DND-41 (cell line): ENCODE measurements at regions not wholly inside any gene's neighbourhood (a gene's known extent, or its start where the extent isn't known, plus 50 kb on each side); places are given as distances from the start of the nearest gene placed in this dataset.

Source experiments
- ATAC-seq: fragments of 200-7000 bp; cut with Tn5 transposase; 3 replicates; pipeline ENCODE4 v1.9.1; 2021; ENCODE audit warnings: low read depth; ENCODE audit not compliant: insufficient read depth
- DNase-seq: peaks from one replicate; pipeline ENCODE4 v3.0.0-alpha.2; 2020
- H2AFZ ChIP-seq: 2 replicates; pipeline ENCODE4 v1.6.0; 2012; ENCODE audit warnings: low read depth, low read length
- H3K27ac ChIP-seq: 2 replicates; pipeline ENCODE4 v1.5.1; 2012; ENCODE audit warnings: low read length, inconsistent platforms
- H3K27me3 ChIP-seq: fragments of 200-600 bp; sonication (generic); 2 replicates; pipeline ENCODE4 v1.6.0; 2012; ENCODE audit warnings: low read length, mild to moderate bottlenecking, inconsistent platforms; ENCODE audit not compliant: insufficient read depth, poor library complexity
- H3K36me3 ChIP-seq: 2 replicates; pipeline ENCODE4 v1.5.1; 2012; ENCODE audit warnings: low read length, inconsistent platforms; ENCODE audit not compliant: insufficient read depth
- H3K4me1 ChIP-seq: 2 replicates; pipeline ENCODE4 v1.5.1; 2012; ENCODE audit warnings: mild to moderate bottlenecking, low read length; ENCODE audit not compliant: insufficient read depth
- H3K4me2 ChIP-seq: 2 replicates; pipeline ENCODE4 v1.6.0; 2012; ENCODE audit warnings: mild to moderate bottlenecking, moderate library complexity, low read length, inconsistent platforms; ENCODE audit not compliant: insufficient read depth
- H3K4me3 ChIP-seq, 2 experiments: fragments of 200-600 bp in 1 of 2; shearing (Covaris generic) in 1 of 2; 2 replicates each; pipeline ENCODE4 v1.5.1; 2012 to 2016; ENCODE audit warnings: inconsistent platforms in 2 of 2, low read length in 2 of 2, mild to moderate bottlenecking in 2 of 2, low read depth in 1 of 2, moderate library complexity in 1 of 2
- H3K79me2 ChIP-seq: 2 replicates; pipeline ENCODE4 v1.6.0; 2012; ENCODE audit warnings: low read length, inconsistent platforms; ENCODE audit not compliant: insufficient read depth
- H3K9ac ChIP-seq: 2 replicates; pipeline ENCODE4 v1.6.0; 2012; ENCODE audit warnings: low read depth, mild to moderate bottlenecking, inconsistent platforms, low read length, moderate library complexity
- H3K9me3 ChIP-seq: 2 replicates; pipeline ENCODE4 v1.5.1; 2012; ENCODE audit warnings: low read length, moderate library complexity, mild to moderate bottlenecking, inconsistent platforms; ENCODE audit not compliant: insufficient read depth, severe bottlenecking
- H4K20me1 ChIP-seq: 2 replicates; pipeline ENCODE4 v1.6.0; 2012; ENCODE audit warnings: low read length; ENCODE audit not compliant: insufficient read depth
- CTCF ChIP-seq: IDR thresholded peaks from 2 replicates; pipeline ENCODE4 v1.5.1; 2012; ENCODE audit warnings: borderline replicate concordance, low read length, moderate library complexity, mild to moderate bottlenecking; ENCODE audit not compliant: poor library complexity, severe bottlenecking; ENCODE audit errors: extremely low read depth
- EZH2 ChIP-seq: IDR thresholded peaks from 3 replicates; pipeline ENCODE4 v1.6.1; 2012; ENCODE audit warnings: borderline replicate concordance, low read depth, mild to moderate bottlenecking, moderate library complexity, low read length, inconsistent platforms; ENCODE audit not compliant: severe bottlenecking

DNA sequence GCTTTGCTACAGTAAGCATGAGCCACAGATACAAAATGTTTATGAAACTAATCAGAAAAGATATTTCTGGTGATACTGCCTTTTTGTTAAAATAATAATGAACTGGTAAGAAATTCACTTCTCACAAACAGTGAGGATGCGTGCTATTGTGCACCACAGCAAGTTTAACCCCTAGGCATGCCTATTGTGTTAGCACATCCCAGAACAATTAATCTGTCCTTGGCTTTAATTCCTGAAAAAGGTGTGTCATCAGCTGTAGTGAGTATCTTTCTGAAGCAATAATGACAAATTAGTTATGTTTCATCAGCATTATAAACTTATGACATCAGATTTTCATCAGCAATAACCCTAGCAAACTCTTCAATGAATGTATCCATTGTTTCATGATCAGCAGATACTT, 1307.2 kb downstream of the EFNA5 start:
- Histone ChIP-seq H3K79me2 (no peaks in the 10 kb centered on the region), H3K27ac (no peak overlapping the region), H3K9ac (no peak overlapping the region), H3K36me3 (no peaks in the 10 kb centered on the region), H2AFZ (no peak overlapping the region), H3K27me3 (no peaks in the 10 kb centered on the region), H3K4me1 (no peaks in the 10 kb centered on the region), H3K9me3 (peaks cover 3% of the 10 kb centered on the region), H3K4me3 (no peak overlapping the region), H4K20me1 (no peaks in the 10 kb centered on the region), H3K4me2 (no peak overlapping the region)
- TF ChIP-seq CTCF (no peak), EZH2 (no peak)
- no peak for ATAC-seq
- no peak for DNase-seq

DNA sequence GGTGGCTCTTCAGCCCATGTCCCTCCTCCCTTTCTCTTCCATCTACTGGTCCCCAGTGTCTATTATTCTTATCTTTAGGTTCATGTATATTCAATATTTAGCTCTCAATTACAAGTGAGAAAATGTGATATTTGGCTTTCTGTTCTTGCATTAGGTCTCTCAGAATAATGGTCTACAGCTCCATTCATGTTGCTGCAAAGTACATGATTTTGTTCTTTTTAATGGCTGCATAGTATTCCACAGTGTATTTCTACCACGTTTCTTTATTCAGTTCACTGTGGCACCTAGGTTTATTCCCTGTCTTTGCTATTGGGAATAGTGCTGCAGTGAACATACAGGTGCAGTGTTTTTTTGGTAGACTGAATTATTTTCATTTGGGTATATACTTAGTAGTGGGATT, 1308.8 kb downstream of the EFNA5 start:
- TF ChIP-seq CTCF (no peak), EZH2 (no peak)
- H3K4me1 ChIP-seq, result no peaks in the 10 kb centered on the region
- H3K4me3 ChIP-seq, result no peak overlapping the region
- no peaks in the 10 kb centered on the region for H4K20me1 ChIP-seq
- H3K36me3 ChIP-seq, result no peaks in the 10 kb centered on the region
- no peak overlapping the region for H3K9ac ChIP-seq
- H2AFZ ChIP-seq, result no peak overlapping the region
- no peaks in the 10 kb centered on the region for H3K79me2 ChIP-seq
- H3K9me3 ChIP-seq, result peaks cover 3% of the 10 kb centered on the region
- no peak for DNase-seq
- no peak overlapping the region for H3K27ac ChIP-seq
- ATAC-seq, result no peak
- H3K27me3 ChIP-seq, result no peaks in the 10 kb centered on the region
- H3K4me2 ChIP-seq, result no peak overlapping the region

- no peak for ATAC-seq
- TF ChIP-seq EZH2 (no peak), CTCF (no peak)
These were observed 1339.3 kb downstream of the EFNA5 start for GRCh38 chr5:106331415-106331814.

DNA sequence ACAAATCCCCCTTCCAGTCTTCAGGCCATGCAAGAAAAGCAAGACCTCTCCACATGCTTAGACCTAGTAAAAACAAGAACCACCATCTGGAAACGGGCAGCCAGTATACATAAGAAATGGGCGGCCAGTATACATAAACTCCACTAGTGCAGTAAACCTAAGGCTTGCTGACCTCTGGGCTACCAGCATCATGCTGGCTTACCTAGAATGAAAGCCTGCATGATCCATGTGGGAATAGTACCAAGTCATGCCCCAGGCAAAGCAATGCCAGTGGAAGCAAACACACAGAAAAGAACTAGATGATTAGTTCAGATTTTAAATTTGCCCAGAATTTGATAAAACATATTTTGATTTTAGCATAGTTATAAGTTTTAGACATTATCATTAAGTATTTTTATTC, 1346.4 kb downstream of the EFNA5 start:
- ATAC-seq, result no peak
- no peaks in the 10 kb centered on the region for H3K36me3 ChIP-seq
- no peak for TF ChIP-seq CTCF
- no peak for TF ChIP-seq EZH2
- H3K4me1 ChIP-seq, result no peaks in the 10 kb centered on the region
- H3K9me3 ChIP-seq, result no peaks in the 10 kb centered on the region
- DNase-seq, result no peak
- no peak overlapping the region for H3K27ac ChIP-seq
- H3K4me3 ChIP-seq, result no peak overlapping the region
- H2AFZ ChIP-seq, result no peak overlapping the region
- no peak overlapping the region for H3K4me2 ChIP-seq
- H4K20me1 ChIP-seq, result no peaks in the 10 kb centered on the region
- H3K79me2 ChIP-seq, result no peaks in the 10 kb centered on the region
- H3K27me3 ChIP-seq, result no peaks in the 10 kb centered on the region
- no peak overlapping the region for H3K9ac ChIP-seq

More at GRCh38 chr5:106331415-106331814, 1339.3 kb downstream of the EFNA5 start:
- Histone ChIP-seq H3K4me3 (no peak overlapping the region), H3K4me1 (no peaks in the 10 kb centered on the region), H3K79me2 (no peaks in the 10 kb centered on the region), H2AFZ (no peak overlapping the region), H3K36me3 (no peaks in the 10 kb centered on the region), H4K20me1 (no peaks in the 10 kb centered on the region), H3K27me3 (no peaks in the 10 kb centered on the region), H3K9ac (no peak overlapping the region), H3K9me3 (no peaks in the 10 kb centered on the region), H3K27ac (no peak overlapping the region), H3K4me2 (no peak overlapping the region)
- DNase-seq, result no peak
